Epithelial cell of proximal tubule (primary cell): ENCODE measurements at regions not wholly inside any gene's neighbourhood (a gene's known extent, or its start where the extent isn't known, plus 50 kb on each side); places are given as distances from the start of the nearest gene placed in this dataset.
A peak's percentile ranks its signal among the peaks of the same experiment; 100 is the strongest.
"Not testable (repeated sequence)": the region's sequence is repeated elsewhere in the genome, so short reads cannot be mapped to it uniquely, and the experiment has no call there.

Experiments
- DNase-seq: peaks from one replicate; pipeline ENCODE4 v3.0.0-alpha.2; 2011; ENCODE audit warnings: low read depth
- H3K4me3 ChIP-seq: 2 replicates; pipeline ENCODE4 v1.5.1; 2011; ENCODE audit warnings: low read depth, mild to moderate bottlenecking, low read length
- CTCF ChIP-seq: conservative IDR thresholded peaks from 2 replicates; pipeline ENCODE4 v1.5.1; 2012; ENCODE audit warnings: low read depth, mild to moderate bottlenecking, low read length

GRCh38 chr1:610538-610937 lies 75.9 kb downstream of the OR4F16 start:
- DNase-seq: not testable (repeated sequence)

DNA sequence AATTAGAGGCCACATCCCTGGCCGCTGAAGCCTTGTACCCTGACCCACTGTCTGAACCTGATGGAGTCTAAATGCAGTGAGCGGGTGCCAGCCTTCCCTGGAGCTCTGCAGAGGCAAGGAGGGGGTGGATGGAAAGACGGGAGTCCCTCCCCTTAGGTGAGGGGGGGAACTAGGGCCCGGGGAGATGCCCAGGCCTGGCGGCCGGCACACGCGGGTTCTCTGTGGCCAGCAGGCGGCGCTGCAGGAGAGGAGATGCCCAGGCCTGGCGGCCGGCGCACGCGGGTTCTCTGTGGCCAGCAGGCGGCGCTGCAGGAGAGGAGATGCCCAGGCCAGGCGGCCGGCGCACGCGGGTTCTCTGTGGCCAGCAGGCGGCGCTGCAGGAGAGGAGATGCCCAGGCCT lies 77.3 kb downstream of the OR4F16 start:
- DNase-seq, H3K4me3 ChIP-seq: not testable (repeated sequence)

More at GRCh38 chr1:610538-610937, 75.9 kb downstream of the OR4F16 start:
- not testable (repeated sequence) for H3K4me3 ChIP-seq

DNA sequence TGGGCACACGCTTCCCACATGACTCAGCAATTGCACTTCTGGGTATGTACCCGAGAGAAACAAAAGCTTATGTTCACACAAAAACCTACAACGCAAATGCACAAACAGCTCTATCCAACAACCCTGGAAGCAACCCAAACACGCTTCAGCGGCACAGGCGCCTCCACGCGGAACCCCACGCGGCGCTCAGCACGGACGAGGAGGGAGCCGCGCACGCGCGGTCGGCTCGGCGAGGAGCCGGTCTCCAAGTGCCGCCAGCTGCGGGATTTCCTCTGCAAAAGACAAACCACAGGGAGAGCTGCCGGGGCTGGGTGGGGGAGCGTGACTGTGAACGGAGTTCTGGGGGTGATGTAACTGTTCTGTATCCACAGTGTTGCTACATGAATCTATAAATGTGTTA lies 81.2 kb downstream of the OR4F16 start:
- not testable (repeated sequence) for DNase-seq, H3K4me3 ChIP-seq

DNA sequence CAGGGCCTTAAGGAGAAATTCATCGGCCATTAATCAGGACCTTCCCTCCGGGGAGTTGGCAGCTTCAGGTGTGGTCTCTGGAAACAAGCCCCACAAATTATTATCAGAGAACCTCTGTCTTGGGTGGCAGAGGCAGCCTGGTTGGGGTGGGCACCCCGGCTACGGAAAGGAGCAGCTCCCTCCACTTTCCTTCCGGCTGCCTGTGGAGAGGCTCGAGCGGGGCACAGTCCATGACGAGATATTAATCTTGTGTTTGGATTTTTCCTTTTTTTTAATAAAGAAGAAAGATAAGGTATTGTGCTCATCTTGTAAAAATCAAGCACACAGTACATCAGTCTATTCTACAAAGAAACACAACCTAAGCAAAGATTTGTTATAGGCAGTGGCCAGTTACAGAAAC lies 98.2 kb downstream of the OR4F16 start:
- H3K4me3 ChIP-seq, DNase-seq: not testable (repeated sequence)

GRCh38 chr1:585992-586391 lies 100.5 kb downstream of the OR4F16 start:
- DNase-seq, H3K4me3 ChIP-seq: not testable (repeated sequence)
- peak; percentile 35 for TF ChIP-seq CTCF
